Fibroblast of mammary gland (primary cell): ENCODE measurements at regions not wholly inside any gene's neighbourhood (a gene's known extent, or its start where the extent isn't known, plus 50 kb on each side); places are given as distances from the start of the nearest gene placed in this dataset.

Experiments
- DNase-seq: peaks from one replicate; pipeline ENCODE4 v3.0.0-alpha.2; 2010; ENCODE audit warnings: low read depth
- H3K4me3 ChIP-seq: 2 replicates; pipeline ENCODE4 v1.5.1; 2011; ENCODE audit warnings: low read depth, mild to moderate bottlenecking, low read length, moderate library complexity; ENCODE audit not compliant: control insufficient read depth
- CTCF ChIP-seq: conservative IDR thresholded peaks from 2 replicates; pipeline ENCODE4 v1.5.1; 2011; ENCODE audit warnings: low read depth, low read length, inconsistent platforms; ENCODE audit not compliant: control insufficient read depth, insufficient read depth

GRCh38 chr10:123385508-123386080, 231.4 kb downstream of the BUB3 start:
- no peak for DNase-seq
- H3K4me3 ChIP-seq, result no peak overlapping the region
- TF ChIP-seq CTCF, result no peak

GRCh38 chr10:123389520-123389919, 235.3 kb downstream of the BUB3 start:
- TF ChIP-seq CTCF, result no peak
- no peak for DNase-seq
- H3K4me3 ChIP-seq, result no peak overlapping the region

GRCh38 chr10:123390332-123390731, 236.1 kb downstream of the BUB3 start:
- H3K4me3 ChIP-seq, result no peak overlapping the region
- no peak for TF ChIP-seq CTCF
- DNase-seq, result no peak

- no peak overlapping the region for H3K4me3 ChIP-seq
- DNase-seq, result no peak
- TF ChIP-seq CTCF, result no peak
These were observed 236.7 kb downstream of the BUB3 start for GRCh38 chr10:123390874-123391273.

GRCh38 chr10:123391275-123392028, 237.2 kb downstream of the BUB3 start:
- no peak for TF ChIP-seq CTCF
- no peak for DNase-seq
- H3K4me3 ChIP-seq, result no peak overlapping the region

GRCh38 chr10:123392182-123392963, 238.2 kb downstream of the BUB3 start:
- no peak for TF ChIP-seq CTCF
- H3K4me3 ChIP-seq, result no peak overlapping the region
- DNase-seq, result no peak
